ENCODE measurements at regions not wholly inside any gene's neighbourhood (a gene's known extent, or its start where the extent isn't known, plus 50 kb on each side); places are given as distances from the start of the nearest gene placed in this dataset.
A peak's percentile ranks its signal among the peaks of the same experiment; 100 is the strongest.

- no peak for DNase-seq (ENCODE audit: insufficient read length, low spot score, missing footprints)
These were observed 184.0 kb upstream of the LYZL1 start for GRCh38 chr10:29104661-29105399.

GRCh38 chr10:29105516-29106215 is 183.2 kb upstream of the LYZL1 start:
- Histone ChIP-seq H3K9me3 (ENCODE audit: low read depth, low read length) (no peaks in the 10 kb centered on the region), H2AFZ (ENCODE audit: low read length) (peak overlapping the region; percentile 44), H3K4me2 (ENCODE audit: insufficient read depth, low read length) (peak overlapping the region; percentile 62), H3K79me2 (ENCODE audit: insufficient read depth, low read length) (no peaks in the 10 kb centered on the region), H3K27ac (ENCODE audit: low read depth, low read length) (peak overlapping the region; percentile 45), H4K20me1 (ENCODE audit: insufficient read depth, low read length) (no peaks in the 10 kb centered on the region), H3K4me1 (ENCODE audit: insufficient read depth, low read length) (peaks cover 15% of the 10 kb centered on the region), H3K36me3 (ENCODE audit: insufficient read depth, low read length) (no peaks in the 10 kb centered on the region), H3K27me3 (ENCODE audit: insufficient read depth, low read length) (peaks cover 13% of the 10 kb centered on the region), H3K4me3 (ENCODE audit: insufficient read depth, low read length) (no peak overlapping the region)
- DNase-seq (ENCODE audit: insufficient read length, low spot score, missing footprints): peak; percentile 70
- TF ChIP-seq, protein P1, sequence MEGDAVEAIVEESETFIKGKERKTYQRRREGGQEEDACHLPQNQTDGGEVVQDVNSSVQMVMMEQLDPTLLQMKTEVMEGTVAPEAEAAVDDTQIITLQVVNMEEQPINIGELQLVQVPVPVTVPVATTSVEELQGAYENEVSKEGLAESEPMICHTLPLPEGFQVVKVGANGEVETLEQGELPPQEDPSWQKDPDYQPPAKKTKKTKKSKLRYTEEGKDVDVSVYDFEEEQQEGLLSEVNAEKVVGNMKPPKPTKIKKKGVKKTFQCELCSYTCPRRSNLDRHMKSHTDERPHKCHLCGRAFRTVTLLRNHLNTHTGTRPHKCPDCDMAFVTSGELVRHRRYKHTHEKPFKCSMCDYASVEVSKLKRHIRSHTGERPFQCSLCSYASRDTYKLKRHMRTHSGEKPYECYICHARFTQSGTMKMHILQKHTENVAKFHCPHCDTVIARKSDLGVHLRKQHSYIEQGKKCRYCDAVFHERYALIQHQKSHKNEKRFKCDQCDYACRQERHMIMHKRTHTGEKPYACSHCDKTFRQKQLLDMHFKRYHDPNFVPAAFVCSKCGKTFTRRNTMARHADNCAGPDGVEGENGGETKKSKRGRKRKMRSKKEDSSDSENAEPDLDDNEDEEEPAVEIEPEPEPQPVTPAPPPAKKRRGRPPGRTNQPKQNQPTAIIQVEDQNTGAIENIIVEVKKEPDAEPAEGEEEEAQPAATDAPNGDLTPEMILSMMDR (IDR thresholded peaks at IDR 0.05; ENCODE audit: extremely low read depth, low read depth, low read length): no peak

More at GRCh38 chr10:29104661-29105399, 184.0 kb upstream of the LYZL1 start:
- Histone ChIP-seq H3K27me3 (ENCODE audit: insufficient read depth, low read length) (peaks cover 8% of the 10 kb centered on the region), H4K20me1 (ENCODE audit: insufficient read depth, low read length) (no peaks in the 10 kb centered on the region), H3K36me3 (ENCODE audit: insufficient read depth, low read length) (no peaks in the 10 kb centered on the region), H2AFZ (ENCODE audit: low read length) (no peak overlapping the region), H3K4me2 (ENCODE audit: insufficient read depth, low read length) (no peak overlapping the region), H3K79me2 (ENCODE audit: insufficient read depth, low read length) (no peaks in the 10 kb centered on the region), H3K4me3 (ENCODE audit: insufficient read depth, low read length) (no peak overlapping the region), H3K27ac (ENCODE audit: low read depth, low read length) (no peak overlapping the region), H3K4me1 (ENCODE audit: insufficient read depth, low read length) (peaks cover 15% of the 10 kb centered on the region), H3K9me3 (ENCODE audit: low read depth, low read length) (no peaks in the 10 kb centered on the region)
- TF ChIP-seq, protein P1 (IDR thresholded peaks at IDR 0.05; ENCODE audit: extremely low read depth, low read depth, low read length): no peak

DNA sequence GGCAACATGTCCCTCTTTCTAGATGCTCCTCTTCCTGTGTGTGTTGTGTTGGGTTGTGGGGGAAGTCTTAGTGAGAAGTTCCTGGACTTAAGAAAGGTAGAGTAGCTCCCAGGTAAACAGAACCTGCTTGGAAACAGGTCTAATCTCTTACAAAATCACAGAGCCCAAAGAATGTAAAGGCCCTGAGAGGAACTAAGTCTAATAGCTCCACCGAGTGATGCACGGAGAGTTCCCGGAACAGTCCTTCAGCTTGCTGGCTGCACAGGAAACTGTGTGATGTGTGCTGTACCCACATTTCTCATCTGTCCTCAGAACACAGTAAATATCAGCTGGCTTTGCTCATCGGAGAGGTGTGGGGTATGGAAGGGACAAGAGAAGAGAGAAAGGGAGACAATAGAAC is 182.6 kb upstream of the LYZL1 start:
- TF ChIP-seq, protein P1 (IDR thresholded peaks at IDR 0.05; ENCODE audit: extremely low read depth, low read depth, low read length): no peak
- Histone ChIP-seq H3K9me3 (ENCODE audit: low read depth, low read length) (no peaks in the 10 kb centered on the region), H3K36me3 (ENCODE audit: insufficient read depth, low read length) (no peaks in the 10 kb centered on the region), H3K27me3 (ENCODE audit: insufficient read depth, low read length) (peaks cover 18% of the 10 kb centered on the region), H4K20me1 (ENCODE audit: insufficient read depth, low read length) (no peaks in the 10 kb centered on the region), H3K27ac (ENCODE audit: low read depth, low read length) (no peak overlapping the region), H3K4me1 (ENCODE audit: insufficient read depth, low read length) (peaks cover 15% of the 10 kb centered on the region), H3K4me2 (ENCODE audit: insufficient read depth, low read length) (no peak overlapping the region), H2AFZ (ENCODE audit: low read length) (no peak overlapping the region), H3K79me2 (ENCODE audit: insufficient read depth, low read length) (no peaks in the 10 kb centered on the region), H3K4me3 (ENCODE audit: insufficient read depth, low read length) (no peak overlapping the region)
- no peak for DNase-seq (ENCODE audit: insufficient read length, low spot score, missing footprints)

GRCh38 chr10:29107866-29108498 is 180.9 kb upstream of the LYZL1 start:
- Histone ChIP-seq H2AFZ (ENCODE audit: low read length) (no peak overlapping the region), H3K27me3 (ENCODE audit: insufficient read depth, low read length) (peaks cover 21% of the 10 kb centered on the region), H3K79me2 (ENCODE audit: insufficient read depth, low read length) (no peaks in the 10 kb centered on the region), H3K36me3 (ENCODE audit: insufficient read depth, low read length) (no peaks in the 10 kb centered on the region), H4K20me1 (ENCODE audit: insufficient read depth, low read length) (no peaks in the 10 kb centered on the region), H3K4me1 (ENCODE audit: insufficient read depth, low read length) (peaks cover 15% of the 10 kb centered on the region), H3K9me3 (ENCODE audit: low read depth, low read length) (no peaks in the 10 kb centered on the region), H3K4me2 (ENCODE audit: insufficient read depth, low read length) (no peak overlapping the region), H3K27ac (ENCODE audit: low read depth, low read length) (no peak overlapping the region), H3K4me3 (ENCODE audit: insufficient read depth, low read length) (no peak overlapping the region)
- DNase-seq (ENCODE audit: insufficient read length, low spot score, missing footprints): no peak
- TF ChIP-seq, protein P1 (IDR thresholded peaks at IDR 0.05; ENCODE audit: extremely low read depth, low read depth, low read length): no peak

Data from osteoblast (primary cell).